ENCODE measurements at regions not wholly inside any gene's neighbourhood (a gene's known extent, or its start where the extent isn't known, plus 50 kb on each side); places are given as distances from the start of the nearest gene placed in this dataset.

DNA sequence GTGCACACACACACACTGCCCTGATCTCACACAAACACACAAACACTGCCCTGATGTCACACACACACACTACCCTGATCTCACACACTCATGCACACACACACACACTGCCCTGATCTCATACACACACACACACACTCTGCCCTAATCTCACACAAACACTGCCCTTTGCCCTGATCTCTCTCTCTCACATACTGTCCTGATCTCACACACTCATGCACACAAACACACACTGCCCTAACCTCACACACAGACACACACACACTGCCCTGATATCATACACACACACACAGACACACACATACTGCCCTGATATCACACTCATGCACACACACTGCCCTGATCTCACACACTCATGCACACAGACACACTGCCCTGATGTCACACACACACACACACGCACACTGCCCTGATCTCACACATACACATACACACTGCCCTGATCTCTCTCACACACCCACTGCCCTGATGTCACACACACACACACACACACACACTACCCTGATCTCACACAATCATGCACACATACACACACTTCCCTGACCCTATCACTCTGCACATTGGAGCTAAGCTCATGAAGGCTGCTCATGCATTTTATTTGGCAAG, 97.6 kb upstream of the DIO3 start:
- DNase-seq = no peak

DNA sequence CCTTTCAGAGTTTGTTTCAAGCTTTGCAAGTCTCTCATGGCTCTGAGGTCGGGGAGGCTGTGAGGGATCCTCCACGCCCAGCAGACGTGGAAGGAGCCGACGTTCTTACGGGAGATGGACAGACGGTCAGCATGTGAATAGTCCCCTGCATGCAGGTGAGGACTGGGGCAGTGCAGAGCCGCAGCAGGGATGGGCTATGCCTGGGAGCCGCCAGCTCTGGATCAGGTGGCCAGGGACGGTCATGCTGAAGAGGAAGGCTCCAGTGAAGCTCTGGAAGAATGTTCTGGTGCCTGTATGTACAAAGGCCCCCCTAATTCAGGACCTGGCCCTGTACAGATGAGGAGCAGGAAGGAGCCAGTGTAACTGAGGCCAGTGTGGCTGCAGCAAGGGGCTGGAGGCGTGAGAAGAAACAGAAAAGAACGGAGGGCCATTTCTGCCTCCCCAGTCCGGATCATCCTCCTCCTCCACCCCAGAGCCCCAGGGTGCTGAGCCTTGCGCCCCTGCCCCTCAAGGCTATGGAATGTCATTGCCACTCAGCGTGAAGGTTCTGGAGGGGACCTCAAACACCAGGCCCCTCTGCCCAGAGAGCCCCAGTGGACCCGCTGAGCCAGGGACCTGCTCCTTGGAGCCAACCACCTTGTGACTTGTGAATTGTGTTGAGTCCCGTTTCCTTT, 96.8 kb upstream of the DIO3 start:
- no peak for DNase-seq

DNA sequence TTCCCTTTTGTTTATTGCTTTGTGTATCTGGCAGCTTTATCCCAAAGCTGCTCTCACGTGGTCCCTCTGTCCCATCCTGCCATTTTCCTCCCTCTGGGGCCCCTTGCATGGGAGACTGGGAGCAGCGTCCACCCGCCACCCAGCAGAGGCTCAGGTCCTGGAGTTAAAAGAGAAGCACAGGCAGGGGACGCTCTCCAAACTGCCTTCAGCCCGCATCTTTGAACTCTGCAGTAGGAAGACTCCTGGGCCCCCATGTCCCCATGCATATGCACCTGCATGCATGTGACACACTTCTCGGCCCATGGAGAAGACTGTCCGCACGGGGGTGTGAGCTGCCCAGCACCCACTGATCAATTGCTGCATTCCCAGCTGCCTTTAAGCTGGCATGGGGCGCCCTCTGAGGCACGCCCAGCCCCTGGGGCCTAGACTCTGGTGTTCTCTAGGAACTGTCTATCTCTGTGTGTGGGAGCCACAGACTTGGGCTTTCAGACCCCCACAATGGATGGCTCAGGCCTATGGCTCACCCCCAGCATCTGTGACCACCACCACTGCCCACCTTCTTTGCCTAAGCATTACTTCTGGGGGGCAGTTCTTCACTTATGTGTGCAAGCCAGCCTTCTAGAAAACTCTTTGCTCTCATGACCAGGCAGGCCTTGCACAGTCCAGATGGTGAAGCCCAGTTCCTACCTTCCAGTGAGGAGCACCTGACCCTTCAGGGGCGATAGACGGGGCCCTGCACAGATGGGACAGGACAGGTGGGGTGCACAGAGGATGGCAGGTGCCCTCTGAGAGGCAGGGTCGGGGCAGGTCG, 96.1 kb upstream of the DIO3 start:
- no peak for DNase-seq

DNA sequence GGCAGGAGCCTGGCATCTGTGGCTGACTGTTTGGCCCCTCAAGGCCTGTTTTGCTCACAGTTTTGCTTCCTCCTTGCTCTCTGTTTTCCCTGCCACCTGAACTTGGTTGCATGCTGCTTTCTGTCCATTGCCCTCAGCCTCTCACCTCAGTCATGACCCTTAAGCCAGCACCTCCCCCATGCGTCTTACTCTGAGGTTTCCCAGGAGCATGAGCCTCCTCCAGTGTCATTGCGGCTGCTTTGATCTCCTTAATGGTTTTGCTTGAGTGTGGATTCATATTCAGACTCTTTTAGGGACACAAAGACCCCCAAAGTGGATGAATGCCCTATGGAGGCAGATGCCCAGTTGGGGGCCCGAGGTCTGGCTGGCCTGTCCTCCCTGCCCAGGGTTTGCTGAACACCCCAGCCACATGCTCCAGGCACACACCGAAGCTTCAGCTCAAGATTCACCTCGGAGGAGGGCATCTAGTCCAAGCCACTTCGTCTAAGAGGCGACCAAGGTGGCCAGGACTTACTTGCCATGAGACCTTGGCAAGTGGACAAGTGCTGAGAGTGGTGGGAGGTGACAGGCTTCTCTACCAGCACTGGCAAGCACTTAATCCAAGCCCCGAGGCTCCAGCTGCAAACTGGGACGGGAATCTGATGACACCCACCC, 95.4 kb upstream of the DIO3 start:
- no peak for DNase-seq

DNA sequence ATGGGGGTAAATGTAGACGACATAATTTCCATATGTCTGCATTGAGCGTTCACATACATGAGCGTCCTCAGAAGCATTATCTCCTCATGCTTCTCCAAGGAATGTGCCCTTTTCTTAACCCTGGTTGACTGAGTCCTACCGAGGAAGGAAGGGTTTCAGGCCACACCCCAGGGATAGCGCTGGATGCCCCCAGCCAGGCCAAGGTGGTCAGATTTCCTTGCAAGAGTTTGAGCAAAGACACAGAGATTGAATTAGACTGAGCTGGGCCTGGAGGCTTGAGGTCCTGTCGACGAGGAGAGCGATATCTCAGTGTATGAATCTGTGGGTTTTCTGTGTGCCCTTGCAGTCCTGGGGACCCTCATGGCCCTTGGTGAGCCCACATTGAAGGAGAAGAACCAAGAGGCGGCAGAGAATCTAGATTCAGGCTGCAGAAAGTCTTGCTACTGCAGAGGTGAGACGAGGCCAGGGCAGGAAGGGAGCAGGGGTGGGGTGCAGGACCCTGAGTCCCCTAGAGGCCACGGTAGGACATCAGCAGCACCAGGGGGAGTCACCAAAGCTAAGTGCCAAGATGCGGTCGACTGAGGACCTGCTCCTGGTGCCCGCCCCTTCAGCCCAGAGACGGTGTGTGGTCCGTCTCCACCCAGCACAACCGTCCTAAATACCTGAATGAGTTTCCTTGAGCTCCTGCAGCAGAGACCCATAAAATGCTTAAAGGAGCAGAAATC, 94.7 kb upstream of the DIO3 start:
- DNase-seq = no peak

DNA sequence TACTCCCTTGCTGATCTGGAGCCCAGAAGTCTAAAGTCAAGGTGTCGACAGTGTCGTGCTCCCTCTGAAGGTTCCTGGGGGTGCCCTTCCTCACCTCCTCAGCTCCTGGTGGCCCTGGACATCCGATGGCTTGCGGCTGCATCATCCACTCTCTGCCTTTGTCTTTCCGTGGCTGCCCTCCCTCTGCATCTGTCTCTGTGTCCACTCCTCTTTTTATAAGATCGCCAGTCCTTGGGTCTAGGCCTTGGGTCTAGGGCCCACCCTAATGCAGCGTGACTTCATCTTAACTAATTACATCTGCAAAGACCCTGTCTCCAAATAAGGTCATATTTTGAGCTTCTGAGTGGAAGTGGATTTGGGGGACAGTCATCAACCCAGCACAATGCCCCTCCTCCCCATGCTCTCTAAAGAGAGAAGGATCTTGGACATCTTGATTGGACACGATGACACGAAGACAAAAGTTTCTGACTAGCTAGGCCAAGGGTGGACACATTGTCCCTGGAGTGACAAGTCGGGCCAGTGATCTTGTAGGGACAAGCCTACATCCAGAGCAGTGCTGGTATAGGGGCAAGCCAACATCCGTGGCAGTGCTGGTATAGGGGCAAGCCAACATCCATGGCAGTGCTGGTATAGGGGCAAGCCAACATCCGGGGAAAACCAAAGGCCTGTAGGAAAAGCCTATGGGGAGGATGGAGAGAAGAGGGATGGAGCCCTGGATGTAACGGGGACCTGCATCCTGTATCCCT, 93.9 kb upstream of the DIO3 start:
- DNase-seq = no peak

DNA sequence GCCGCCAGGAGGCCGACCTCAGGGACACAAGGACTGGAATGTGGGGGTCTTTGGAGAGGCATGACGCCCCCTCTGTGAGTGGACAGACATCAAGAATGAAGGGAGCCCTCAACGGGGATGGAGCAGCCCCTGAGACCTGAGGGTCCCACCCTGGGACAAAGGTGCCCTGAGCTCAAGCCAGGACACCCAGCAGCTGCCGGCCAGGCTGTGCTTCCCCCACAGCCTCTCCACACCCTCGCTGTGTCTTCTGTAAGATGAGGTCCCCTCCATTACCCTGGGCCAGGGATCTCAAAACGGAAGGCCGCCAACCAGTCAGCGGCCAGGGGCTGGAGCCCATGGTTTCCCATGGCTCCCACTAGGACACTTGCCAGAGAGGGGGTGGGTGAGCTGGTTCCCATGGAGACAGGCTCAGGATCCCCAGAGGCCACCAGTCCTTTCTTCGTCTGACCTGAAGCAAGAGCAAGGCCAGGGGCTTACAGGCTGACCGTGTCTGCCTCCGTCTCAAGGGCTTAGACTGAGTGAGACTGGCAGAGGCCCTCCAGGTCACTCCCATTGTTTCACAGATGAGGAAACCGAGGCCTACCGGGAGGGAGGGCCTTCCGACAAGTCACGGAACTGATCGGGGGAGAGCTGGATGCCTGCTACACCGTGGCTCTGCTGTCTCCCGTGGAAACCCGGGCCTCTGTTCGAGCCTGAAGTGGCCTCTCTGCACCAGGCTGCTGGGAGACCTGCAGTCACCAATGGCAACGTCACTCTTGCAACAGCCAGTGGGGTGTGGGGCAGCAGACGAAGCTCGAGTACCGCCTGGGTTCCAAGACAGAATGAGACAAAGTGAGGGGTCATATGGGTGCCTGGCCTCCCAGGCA, 91.7 kb upstream of the DIO3 start:
- no peak for DNase-seq

DNA sequence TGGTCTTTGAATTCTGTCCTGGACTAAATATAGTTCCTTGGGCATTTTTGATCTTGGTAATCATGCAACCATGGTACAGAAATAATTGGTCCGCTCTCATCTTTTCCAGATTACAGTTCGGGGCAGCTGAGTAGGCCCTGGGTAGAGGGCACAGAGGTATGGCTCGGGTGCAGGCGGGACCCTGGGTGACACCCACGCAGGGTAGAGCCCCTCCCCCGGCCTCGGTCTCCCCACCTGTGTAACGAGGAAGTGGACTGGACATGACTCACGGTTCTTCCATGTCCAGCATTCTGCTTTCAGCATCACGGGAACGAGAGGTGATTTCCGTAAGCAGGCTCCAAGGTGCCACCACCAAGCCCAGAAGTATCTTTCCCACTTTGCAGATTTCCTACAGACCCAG, 91.0 kb upstream of the DIO3 start:
- DNase-seq = no peak

DNA sequence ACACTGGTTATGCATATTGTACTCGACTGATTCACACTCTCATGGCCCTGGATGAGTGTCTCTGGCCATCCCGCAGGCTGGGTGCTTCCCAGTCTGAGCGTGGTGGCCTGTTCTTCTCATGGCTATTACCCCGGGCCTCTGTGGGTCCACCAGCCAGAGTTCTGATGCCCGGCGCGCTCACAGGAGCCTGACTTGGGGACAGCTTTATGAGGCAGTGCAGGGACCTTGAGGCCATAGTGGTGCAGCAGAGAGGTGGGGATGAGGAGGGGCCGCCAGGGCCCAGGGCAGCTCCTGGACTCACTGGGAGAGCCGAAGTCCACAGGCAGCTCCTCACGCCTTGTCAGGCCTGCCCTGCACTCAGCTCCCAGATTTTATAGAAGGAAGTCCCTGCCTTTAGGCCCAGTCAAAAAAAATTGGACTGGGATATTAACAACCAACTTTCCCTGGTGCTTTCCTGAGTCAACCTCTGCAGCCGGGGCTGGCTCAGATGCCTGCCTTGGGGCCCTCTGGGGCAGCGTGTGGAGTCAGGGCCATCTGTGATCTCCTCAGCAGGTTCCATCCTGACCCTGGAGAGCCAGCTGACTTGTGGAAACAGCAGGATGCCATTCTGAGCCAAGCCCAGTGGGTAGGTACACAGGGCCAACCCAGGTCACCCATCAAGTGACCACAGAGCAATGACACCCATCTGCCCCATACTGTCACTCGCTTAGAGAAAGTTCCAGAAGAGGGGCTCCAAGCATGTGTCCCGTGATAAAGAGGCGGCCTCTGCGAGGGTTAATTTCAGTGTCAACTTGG, 89.4 kb upstream of the DIO3 start:
- no peak for DNase-seq

DNA sequence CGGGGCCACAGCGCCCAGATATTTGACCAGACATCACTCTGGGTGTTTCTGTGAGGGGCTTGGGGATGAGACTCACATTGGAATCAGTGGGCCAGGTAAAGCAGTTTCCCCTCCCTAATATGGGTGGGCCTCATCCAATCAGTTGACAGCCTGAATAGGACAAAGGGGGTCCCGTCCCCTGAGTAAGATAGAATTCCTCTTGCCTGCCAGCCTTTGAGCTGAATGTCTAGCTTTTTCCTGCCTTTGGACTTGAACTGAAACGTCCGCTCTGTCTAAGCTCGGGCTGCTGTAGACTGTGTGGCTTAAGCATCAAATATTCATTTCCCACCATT, 88.8 kb upstream of the DIO3 start:
- no peak for DNase-seq

DNA sequence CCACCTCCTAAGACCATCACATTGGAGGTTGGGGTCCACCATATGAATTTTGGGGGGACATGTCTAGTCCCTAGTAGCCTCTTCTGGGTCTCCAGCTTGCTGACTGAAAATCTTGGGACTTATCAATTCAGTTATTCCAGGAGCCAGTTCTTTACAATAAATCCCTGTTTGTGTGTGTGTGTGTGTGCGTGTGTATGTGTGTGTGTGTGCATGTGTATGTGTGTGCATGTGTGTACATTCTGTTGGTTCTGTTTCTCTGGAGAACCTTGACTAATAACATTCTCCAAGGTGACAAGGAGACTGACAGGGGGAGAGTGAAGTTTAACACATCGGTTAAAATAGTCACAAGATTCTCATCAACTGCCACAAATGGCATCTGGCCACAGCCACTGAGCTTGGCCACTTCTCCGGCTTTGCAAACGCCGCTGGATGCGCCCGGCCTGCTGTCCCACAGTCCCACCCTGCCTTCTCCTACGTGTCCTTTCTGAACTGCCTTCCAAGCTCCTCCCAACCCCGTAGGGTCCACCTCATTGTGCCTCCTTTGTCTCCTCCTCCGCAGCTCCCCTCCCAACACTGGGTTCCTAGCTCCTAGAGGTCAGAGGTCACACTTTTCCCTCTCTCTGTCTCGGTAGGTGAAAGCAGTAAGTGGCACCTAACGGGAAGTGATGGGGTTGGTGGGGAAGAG, 88.1 kb upstream of the DIO3 start:
- no peak for DNase-seq

DNA sequence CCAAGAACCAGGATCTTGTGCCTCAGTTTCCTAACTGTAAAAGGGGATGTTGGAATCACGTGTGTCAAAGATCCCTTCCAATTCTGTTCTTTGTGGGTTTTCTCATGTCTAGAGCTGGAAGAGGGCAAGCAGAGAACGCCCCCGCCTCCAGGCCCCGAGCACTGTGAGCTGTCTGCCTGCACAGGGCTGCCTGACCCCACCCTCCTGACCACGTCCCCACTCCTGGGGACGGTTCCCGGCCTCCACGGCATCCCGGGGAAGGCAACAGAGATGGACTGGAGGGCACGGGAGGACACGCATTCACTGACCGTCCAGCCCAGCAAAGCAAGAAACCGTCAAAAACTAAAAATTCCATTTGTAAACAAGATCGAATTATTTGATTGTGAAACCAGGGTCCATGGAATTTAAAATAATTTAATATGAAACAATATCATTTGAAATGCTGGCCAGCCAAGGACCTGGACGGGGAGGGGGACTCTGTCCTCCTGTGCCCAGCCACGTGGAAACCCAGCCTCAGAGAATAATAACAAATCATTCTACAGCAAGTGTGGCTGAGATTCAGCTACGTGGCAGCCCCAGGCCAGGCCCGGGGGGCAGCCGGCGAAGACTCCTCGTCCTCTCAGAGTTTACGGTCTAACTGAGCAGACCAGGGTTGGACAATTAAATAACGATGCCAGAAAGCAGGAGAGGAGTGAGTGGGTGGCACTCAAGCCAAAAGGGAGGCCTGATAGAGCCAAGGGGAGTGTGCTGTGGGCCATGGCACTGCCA, 87.3 kb upstream of the DIO3 start:
- DNase-seq = no peak

DNA sequence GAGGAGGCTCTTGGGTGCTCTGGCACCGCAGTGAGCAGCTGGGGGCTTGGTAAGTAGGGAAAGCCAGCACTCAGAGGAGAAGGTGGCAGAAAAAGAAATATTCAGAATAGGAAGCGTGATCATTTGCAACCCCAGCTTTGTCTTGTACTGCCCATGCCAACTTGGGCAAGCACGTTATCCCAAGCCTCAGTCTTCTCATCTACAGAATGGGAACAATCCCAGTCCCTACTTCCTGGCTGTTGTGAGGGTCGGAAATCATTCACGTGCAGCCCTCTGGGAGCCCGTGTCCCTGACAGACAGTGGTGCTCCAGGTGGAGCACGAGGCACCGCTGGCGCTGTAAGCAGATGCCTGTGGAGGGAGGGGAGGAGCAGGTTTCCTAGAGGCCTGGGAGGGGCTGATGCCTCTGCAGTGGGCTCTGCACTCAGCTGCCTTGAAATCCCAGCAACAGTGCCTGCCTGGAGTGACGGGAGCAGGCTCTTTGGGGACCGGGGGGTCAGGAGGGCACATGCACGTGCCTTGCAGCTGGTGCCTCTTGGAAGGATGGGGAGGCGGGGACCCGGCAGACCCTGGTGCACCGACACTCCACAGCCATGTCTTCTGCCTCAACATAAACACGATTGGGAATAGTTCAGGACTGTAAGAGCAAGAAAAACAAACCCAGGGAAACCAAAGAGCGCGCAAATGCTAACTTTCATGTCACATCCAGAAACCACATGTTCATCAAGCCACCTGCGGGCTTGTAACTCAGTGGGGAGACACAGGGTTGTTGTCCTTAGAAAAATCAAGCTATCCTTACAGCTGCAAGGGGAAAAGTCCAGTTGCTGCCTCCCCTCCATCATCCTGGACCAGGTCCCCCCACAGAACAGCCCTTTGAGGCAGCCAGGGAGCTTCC, 86.5 kb upstream of the DIO3 start:
- no peak for DNase-seq

DNA sequence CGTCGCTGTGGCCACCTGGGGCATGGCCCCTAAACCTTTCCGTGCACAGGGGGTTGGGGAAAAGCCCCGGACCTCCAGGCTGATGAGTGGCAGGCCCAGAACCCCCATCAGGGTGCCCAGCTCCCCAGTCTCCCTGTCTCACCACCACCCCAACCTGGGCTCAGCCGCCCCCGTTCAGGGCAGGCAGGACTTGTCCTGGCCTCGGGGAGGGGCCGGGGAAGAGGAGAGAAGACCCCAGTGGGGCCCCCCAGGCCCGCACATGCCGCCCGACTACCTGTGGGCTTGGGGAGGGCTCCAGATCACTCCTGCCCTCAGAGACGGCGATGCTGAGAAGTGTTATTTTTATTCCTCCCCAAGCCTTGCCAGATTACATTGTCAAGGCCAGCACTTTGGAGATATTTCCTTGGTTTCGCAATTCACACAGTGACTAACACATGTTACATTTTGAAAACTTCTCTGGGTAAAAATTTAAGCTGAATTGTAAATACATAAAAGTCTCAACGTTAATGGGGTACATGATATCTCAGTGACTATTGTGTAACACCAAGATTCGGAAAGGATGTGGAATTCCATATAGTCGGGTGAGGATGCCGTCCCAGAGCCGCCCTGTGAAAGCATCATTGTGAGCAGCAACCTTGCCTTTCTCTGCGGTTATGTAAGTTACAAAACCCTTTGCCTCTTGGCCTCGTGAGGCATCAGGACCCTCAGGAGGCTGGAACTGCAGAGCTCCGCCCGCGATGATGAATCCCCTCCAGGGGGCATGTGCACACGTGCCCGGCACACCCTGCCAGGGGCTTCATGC, 85.6 kb upstream of the DIO3 start:
- no peak for DNase-seq

DNA sequence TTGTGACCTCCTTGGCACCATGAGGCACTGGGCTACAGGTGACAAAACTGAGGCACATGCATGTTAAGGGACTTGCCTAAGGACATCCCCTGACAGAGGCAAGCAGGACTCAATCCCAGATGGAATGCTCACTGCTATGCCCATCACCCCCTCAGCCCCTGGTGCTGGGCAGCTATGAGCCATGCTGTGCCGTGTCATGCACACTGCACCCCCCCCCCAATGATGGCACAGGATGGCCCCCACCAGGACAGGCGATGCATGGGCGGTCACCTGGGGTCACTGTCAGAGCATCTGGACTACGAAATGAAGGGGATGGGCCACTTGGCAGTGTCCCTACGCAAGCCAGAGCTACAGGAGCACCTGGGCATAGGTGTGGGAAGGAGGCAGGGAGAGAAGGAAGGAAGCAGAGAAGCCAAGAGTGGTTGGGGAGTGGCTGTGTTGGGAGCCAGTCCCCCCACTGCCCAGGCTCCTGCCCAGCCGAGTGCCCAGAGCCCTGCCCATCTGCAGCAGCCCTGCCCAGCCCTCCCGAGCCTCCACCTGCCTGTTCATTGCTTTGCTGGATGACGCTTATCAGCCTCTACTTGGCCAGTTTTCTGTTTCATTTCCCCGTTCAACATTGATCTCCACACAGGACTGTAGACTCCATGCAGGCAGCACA, 84.9 kb upstream of the DIO3 start:
- no peak for DNase-seq

DNA sequence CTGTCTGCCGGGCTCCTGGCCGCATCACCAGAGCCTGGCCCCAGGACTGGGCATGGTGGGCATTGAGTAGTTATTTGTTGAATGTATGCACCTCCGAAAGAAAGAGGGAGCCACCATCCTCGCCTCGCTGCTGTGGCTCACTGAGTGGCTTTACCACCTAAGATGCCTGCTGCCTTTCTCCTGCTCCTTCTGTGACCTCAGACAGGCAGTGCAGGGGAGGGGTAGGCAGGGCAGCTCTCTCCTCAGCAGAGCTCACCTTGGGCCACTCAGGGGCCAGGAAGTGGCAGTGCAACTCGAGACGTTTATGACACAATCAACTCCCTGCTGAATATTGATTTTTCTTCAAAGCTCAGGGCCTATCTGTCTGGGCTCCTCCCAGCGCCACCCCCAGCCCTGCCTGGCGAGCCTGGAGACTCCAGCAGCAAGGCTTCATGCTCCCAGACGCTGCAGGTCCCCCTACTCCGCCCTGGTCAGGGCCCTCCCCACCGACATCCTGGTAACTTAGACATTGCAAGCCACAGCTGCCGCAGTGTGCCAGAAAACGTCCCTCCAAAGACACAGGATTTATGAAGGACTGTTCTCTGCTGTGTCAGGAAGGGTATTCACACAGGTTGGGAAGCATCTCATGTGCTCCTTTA, 84.3 kb upstream of the DIO3 start:
- DNase-seq = no peak
